ENCODE measurements at regions not wholly inside any gene's neighbourhood (a gene's known extent, or its start where the extent isn't known, plus 50 kb on each side); places are given as distances from the start of the nearest gene placed in this dataset.

DNA sequence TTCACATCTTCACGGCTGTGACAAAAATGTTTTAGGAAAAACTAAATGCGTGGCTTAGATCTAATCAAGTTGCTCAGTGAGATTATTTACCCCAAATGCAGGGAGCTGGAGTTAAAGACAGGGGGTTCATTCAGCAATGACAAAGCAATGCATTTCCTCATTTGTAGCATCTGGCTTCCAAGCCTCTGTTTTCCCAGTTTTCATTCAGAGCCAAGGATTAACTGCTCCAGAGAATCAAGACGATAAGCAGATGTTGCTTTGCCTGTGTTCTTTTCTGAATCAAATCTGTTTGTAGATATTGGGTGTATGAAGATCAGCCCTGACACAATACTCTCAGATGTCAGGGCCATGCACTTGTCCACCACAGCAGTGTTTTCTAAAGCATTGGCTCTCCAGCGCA, 147.4 kb upstream of the SIX2 start:
- TF ChIP-seq CTCF (IDR thresholded peaks at IDR 0.05; ENCODE audit: insufficient read depth, low read length) (no peak), REST (IDR thresholded peaks at IDR 0.05; ENCODE audit: insufficient replicate concordance, low read depth) (no peak), POLR2AphosphoS5 (IDR thresholded peaks at IDR 0.05; ENCODE audit: low read depth) (no peak), GABPA (IDR thresholded peaks at IDR 0.05; ENCODE audit: low read depth) (no peak)
